T-helper 17 cell (primary cell): ENCODE measurements at regions not wholly inside any gene's neighbourhood (a gene's known extent, or its start where the extent isn't known, plus 50 kb on each side); places are given as distances from the start of the nearest gene placed in this dataset.
"Not testable (repeated sequence)": the region's sequence is repeated elsewhere in the genome, so short reads cannot be mapped to it uniquely, and the experiment has no call there.

Experiments
- ATAC-seq: fragments of 150-1000 bp; cut with Tn5 transposase; 2 replicates; pipeline ENCODE4 v1.10.0; 2021; ENCODE audit warnings: mild to moderate bottlenecking, moderate library complexity
- DNase-seq, 3 donors: peaks; one replicate each; pipeline versions ENCODE4 v3.0.0 to v3.0.0-alpha.2; 2020 to 2021
- H3K9me3 ChIP-seq: one replicate; pipeline ENCODE4 v1.7.0; 2013; ENCODE audit warnings: low read length, mild to moderate bottlenecking; ENCODE audit not compliant: control insufficient read depth, poor library complexity, severe bottlenecking
- H3K27ac Mint-ChIP-seq: one replicate; pipeline ENCODE4 v1.8.0; 2022; ENCODE audit warnings: mild to moderate bottlenecking, moderate library complexity, mixed read lengths
- H3K27me3 Mint-ChIP-seq: one replicate; pipeline ENCODE4 v1.8.0; 2022; ENCODE audit warnings: mixed read lengths
- H3K36me3 Mint-ChIP-seq: one replicate; pipeline ENCODE4 v1.8.0; 2022; ENCODE audit warnings: low read depth, mixed read lengths
- H3K4me1 Mint-ChIP-seq: one replicate; pipeline ENCODE4 v1.8.0; 2022; ENCODE audit warnings: mild to moderate bottlenecking, mixed read lengths
- H3K4me3 Mint-ChIP-seq: one replicate; pipeline ENCODE4 v1.8.0; 2022; ENCODE audit warnings: mild to moderate bottlenecking, moderate library complexity, mixed read lengths

- DNase-seq (no peak), ATAC-seq (no peak)
- no peaks in the 10 kb centered on the region for H3K4me1 Mint-ChIP-seq
- H3K9me3 ChIP-seq: peaks cover 2% of the 10 kb centered on the region
- H3K4me3 Mint-ChIP-seq: no peak overlapping the region
- H3K27me3 Mint-ChIP-seq: no peaks in the 10 kb centered on the region
- H3K27ac Mint-ChIP-seq: no peak overlapping the region
- H3K36me3 Mint-ChIP-seq: no peaks in the 10 kb centered on the region
Observed at GRCh38 chr5:166712447-166713185, 1578.8 kb upstream of the WWC1 start.

GRCh38 chr5:166713295-166713694, 1578.2 kb upstream of the WWC1 start:
- no peak overlapping the region for H3K4me3 Mint-ChIP-seq
- no peak overlapping the region for H3K27ac Mint-ChIP-seq
- H3K36me3 Mint-ChIP-seq: no peaks in the 10 kb centered on the region
- no peak for ATAC-seq
- H3K27me3 Mint-ChIP-seq: no peaks in the 10 kb centered on the region
- H3K9me3 ChIP-seq: peaks cover 2% of the 10 kb centered on the region
- DNase-seq: no peak
- H3K4me1 Mint-ChIP-seq: no peaks in the 10 kb centered on the region

DNA sequence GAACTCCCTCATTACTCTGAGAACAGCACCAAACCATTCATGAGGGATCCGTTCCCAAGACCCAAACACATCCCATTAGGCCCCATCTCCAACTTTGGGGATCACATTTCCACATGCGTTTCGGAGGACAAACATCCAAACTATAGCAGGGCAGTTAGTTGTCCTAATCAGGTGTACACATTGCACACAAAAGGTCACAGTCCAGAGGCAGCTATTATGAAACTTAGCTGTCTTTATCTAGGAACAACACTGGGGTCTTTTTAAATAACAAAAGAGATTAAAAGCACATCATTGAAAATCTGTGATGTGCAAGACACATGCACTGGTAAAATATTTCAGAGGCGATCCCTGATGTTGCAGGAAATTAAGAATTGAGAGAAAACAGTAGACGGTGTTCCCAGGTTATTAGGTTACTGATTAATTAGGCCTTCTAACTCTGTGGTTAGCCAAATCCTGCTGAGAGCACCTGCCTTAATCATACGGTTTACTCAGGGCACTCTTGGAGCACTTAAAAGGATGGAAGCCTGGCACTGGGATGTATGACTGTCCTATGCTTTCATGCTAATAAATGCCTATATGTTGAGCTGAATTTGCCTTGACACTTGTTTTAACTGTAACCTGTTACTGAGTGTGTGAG, 1574.5 kb upstream of the WWC1 start:
- H3K9me3 ChIP-seq: peaks cover 2% of the 10 kb centered on the region
- DNase-seq: no peak
- ATAC-seq: no peak
- no peaks in the 10 kb centered on the region for H3K4me1 Mint-ChIP-seq
- no peaks in the 10 kb centered on the region for H3K27me3 Mint-ChIP-seq
- no peak overlapping the region for H3K4me3 Mint-ChIP-seq
- no peaks in the 10 kb centered on the region for H3K36me3 Mint-ChIP-seq
- H3K27ac Mint-ChIP-seq: no peak overlapping the region

DNA sequence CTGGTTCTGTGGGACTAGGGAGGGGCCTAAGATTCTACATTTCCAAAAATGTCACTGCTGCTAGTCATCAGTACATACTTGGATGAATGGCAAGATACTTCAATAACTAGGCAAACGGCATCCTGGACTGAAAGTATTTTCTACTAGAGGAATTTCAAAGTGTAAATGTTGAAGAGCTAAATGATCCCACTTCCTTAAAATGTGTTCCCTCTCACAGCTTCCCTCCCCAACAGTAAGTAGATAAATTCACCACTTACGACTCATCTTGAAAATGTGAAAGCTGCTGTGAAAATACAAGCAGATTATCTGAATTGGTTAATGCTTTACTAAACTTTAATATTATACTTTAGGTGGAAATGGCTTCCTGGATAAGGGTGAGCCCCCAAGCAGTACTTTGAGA, 1571.5 kb upstream of the WWC1 start:
- Mint-ChIP-seq H3K27ac (no peak overlapping the region), H3K36me3 (no peaks in the 10 kb centered on the region), H3K4me3 (no peak overlapping the region), H3K27me3 (no peaks in the 10 kb centered on the region), H3K4me1 (no peaks in the 10 kb centered on the region)
- DNase-seq: no peak
- H3K9me3 ChIP-seq: peaks cover 2% of the 10 kb centered on the region
- ATAC-seq: no peak

GRCh38 chr5:166722939-166723338, 1568.5 kb upstream of the WWC1 start:
- Mint-ChIP-seq H3K4me1 (no peaks in the 10 kb centered on the region), H3K27ac (no peak overlapping the region), H3K4me3 (no peak overlapping the region), H3K36me3 (no peaks in the 10 kb centered on the region), H3K27me3 (no peaks in the 10 kb centered on the region)
- no peak for DNase-seq
- ATAC-seq: no peak
- no peaks in the 10 kb centered on the region for H3K9me3 ChIP-seq

- no peaks in the 10 kb centered on the region for H3K4me1 Mint-ChIP-seq
- DNase-seq (no peak), ATAC-seq (no peak)
Observed at GRCh38 chr5:166724284-166724683, 1567.2 kb upstream of the WWC1 start.

DNA sequence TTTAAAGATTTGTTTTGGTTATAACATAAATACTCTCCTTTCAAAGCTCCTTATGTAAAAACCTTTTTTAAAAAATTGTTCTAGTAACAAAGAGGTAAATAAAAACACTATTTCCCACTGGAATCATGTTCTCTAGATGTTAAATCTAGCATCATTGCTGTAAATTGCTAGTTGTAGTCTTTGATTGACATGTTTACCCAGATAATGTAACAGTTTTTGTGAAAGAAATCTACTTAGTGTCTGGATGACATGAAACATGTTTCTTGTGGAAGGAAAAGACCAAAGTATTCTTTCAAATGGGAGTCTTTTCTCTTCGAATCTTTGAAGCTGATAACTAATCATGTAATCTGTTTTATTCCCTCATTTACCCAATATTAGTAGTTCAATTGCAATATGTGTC, 1565.9 kb upstream of the WWC1 start:
- Mint-ChIP-seq H3K27me3 (no peaks in the 10 kb centered on the region), H3K4me1 (no peaks in the 10 kb centered on the region), H3K27ac (no peak overlapping the region), H3K4me3 (no peak overlapping the region), H3K36me3 (no peaks in the 10 kb centered on the region)
- DNase-seq: no peak
- ATAC-seq: no peak
- no peaks in the 10 kb centered on the region for H3K9me3 ChIP-seq

More at GRCh38 chr5:166724284-166724683, 1567.2 kb upstream of the WWC1 start:
- no peaks in the 10 kb centered on the region for H3K27me3 Mint-ChIP-seq
- H3K27ac Mint-ChIP-seq: no peak overlapping the region
- H3K36me3 Mint-ChIP-seq: no peaks in the 10 kb centered on the region
- no peak overlapping the region for H3K4me3 Mint-ChIP-seq
- no peaks in the 10 kb centered on the region for H3K9me3 ChIP-seq

GRCh38 chr5:166726406-166726805, 1565.0 kb upstream of the WWC1 start:
- Mint-ChIP-seq H3K4me1 (no peaks in the 10 kb centered on the region), H3K27me3 (no peaks in the 10 kb centered on the region), H3K36me3 (no peaks in the 10 kb centered on the region), H3K4me3 (no peak overlapping the region), H3K27ac (no peak overlapping the region)
- ATAC-seq (no peak), DNase-seq (no peak)
- no peaks in the 10 kb centered on the region for H3K9me3 ChIP-seq

GRCh38 chr5:166742951-166743350, 1548.5 kb upstream of the WWC1 start:
- not testable (repeated sequence) for H3K27ac Mint-ChIP-seq, H3K4me3 Mint-ChIP-seq

GRCh38 chr5:166746506-166746905, 1544.9 kb upstream of the WWC1 start:
- H3K27ac Mint-ChIP-seq: no peak overlapping the region
- ATAC-seq: no peak
- no peak overlapping the region for H3K4me3 Mint-ChIP-seq
- H3K36me3 Mint-ChIP-seq: no peaks in the 10 kb centered on the region
- no peak for DNase-seq
- H3K4me1 Mint-ChIP-seq: no peaks in the 10 kb centered on the region
- no peaks in the 10 kb centered on the region for H3K27me3 Mint-ChIP-seq
- H3K9me3 ChIP-seq: no peaks in the 10 kb centered on the region

More at GRCh38 chr5:166742951-166743350, 1548.5 kb upstream of the WWC1 start:
- not testable (repeated sequence) for H3K27me3 Mint-ChIP-seq, H3K4me1 Mint-ChIP-seq, DNase-seq, ATAC-seq, H3K9me3 ChIP-seq, H3K36me3 Mint-ChIP-seq

DNA sequence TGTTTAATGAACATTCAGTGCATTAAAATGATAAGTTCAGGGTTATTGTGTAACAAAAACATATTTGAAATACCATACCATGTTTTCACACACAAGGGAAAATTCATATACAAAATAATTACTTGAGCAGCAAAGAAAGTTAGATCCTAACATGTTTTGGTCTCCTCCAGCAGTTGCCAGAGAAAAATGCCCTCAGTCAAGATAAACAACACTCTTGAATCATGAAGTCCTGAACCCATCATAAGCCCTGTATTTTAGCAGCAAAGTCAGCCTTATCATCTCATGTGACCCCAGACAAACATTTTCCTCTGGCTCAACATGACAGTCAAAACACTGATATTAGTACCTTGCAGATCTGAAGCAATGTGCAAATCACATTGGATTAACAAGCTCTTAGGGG, 1541.1 kb upstream of the WWC1 start:
- H3K4me3 Mint-ChIP-seq: no peak overlapping the region
- H3K4me1 Mint-ChIP-seq: no peaks in the 10 kb centered on the region

GRCh38 chr5:166758151-166758550, 1533.3 kb upstream of the WWC1 start:
- H3K27ac Mint-ChIP-seq: no peak overlapping the region
- H3K4me1 Mint-ChIP-seq: no peaks in the 10 kb centered on the region
- no peak for ATAC-seq
- no peaks in the 10 kb centered on the region for H3K27me3 Mint-ChIP-seq
- no peaks in the 10 kb centered on the region for H3K9me3 ChIP-seq
- H3K36me3 Mint-ChIP-seq: no peaks in the 10 kb centered on the region
- H3K4me3 Mint-ChIP-seq: no peak overlapping the region
- no peak for DNase-seq

More for the DNA sequence above, 1541.1 kb upstream of the WWC1 start:
- Mint-ChIP-seq H3K27me3 (no peaks in the 10 kb centered on the region), H3K36me3 (no peaks in the 10 kb centered on the region), H3K27ac (no peak overlapping the region)
- DNase-seq (no peak), ATAC-seq (no peak)
- no peaks in the 10 kb centered on the region for H3K9me3 ChIP-seq

DNA sequence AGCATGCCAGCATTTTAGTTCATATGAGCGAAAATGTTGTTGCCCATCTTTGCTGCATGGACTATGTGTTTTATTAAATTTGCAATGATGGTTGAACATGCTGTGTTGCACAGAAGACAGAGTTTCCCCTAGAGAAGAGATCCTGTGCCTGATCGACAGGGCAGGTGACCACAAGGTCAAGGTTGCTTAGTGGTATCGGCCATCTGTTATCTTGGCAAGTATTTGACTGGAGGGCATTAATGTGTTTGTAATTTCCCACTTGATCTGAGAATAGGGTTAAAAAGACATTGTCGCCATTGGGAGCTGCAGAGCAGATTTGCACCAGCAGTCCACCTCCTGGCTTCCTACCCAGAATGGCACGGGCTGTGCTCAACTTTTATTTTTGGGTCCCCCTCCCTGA, 1523.6 kb upstream of the WWC1 start:
- Mint-ChIP-seq H3K27ac (no peak overlapping the region), H3K27me3 (no peaks in the 10 kb centered on the region), H3K4me1 (no peaks in the 10 kb centered on the region), H3K36me3 (no peaks in the 10 kb centered on the region), H3K4me3 (no peak overlapping the region)
- DNase-seq (no peak), ATAC-seq (no peak)
- no peaks in the 10 kb centered on the region for H3K9me3 ChIP-seq

DNA sequence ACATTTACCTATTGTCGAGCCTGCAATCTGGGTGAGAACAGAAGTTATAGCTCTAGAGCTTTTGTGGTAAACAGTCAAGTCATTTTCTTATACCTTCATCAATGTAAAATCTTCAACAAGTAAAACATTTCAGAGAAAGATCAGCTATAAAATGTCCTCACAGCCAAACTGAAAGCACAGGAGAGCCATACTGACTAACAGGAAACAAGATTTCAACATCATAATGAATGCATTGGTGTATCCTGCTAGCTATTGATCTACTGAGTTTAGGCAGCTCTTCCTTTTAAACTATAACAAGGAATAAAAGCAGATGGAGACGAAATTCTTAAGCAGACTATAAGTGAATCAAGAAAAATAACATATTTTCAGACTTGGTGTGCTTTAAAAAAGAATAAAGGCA, 1522.9 kb upstream of the WWC1 start:
- H3K27me3 Mint-ChIP-seq: no peaks in the 10 kb centered on the region
- no peak overlapping the region for H3K27ac Mint-ChIP-seq
- no peak for DNase-seq

More for the DNA sequence above, 1522.9 kb upstream of the WWC1 start:
- H3K4me3 Mint-ChIP-seq: no peak overlapping the region
- no peak for ATAC-seq
- no peaks in the 10 kb centered on the region for H3K4me1 Mint-ChIP-seq
- H3K9me3 ChIP-seq: no peaks in the 10 kb centered on the region
- no peaks in the 10 kb centered on the region for H3K36me3 Mint-ChIP-seq
